Muscle of arm (tissue), 1 donor: ENCODE measurements at regions not wholly inside any gene's neighbourhood (a gene's known extent, or its start where the extent isn't known, plus 50 kb on each side); places are given as distances from the start of the nearest gene placed in this dataset.
"Not testable (repeated sequence)": the region's sequence is repeated elsewhere in the genome, so short reads cannot be mapped to it uniquely, and the experiment has no call there.

Experiments
- DNase-seq: peaks from one replicate; pipeline ENCODE4 v3.0.0-alpha.2; 2013

DNA sequence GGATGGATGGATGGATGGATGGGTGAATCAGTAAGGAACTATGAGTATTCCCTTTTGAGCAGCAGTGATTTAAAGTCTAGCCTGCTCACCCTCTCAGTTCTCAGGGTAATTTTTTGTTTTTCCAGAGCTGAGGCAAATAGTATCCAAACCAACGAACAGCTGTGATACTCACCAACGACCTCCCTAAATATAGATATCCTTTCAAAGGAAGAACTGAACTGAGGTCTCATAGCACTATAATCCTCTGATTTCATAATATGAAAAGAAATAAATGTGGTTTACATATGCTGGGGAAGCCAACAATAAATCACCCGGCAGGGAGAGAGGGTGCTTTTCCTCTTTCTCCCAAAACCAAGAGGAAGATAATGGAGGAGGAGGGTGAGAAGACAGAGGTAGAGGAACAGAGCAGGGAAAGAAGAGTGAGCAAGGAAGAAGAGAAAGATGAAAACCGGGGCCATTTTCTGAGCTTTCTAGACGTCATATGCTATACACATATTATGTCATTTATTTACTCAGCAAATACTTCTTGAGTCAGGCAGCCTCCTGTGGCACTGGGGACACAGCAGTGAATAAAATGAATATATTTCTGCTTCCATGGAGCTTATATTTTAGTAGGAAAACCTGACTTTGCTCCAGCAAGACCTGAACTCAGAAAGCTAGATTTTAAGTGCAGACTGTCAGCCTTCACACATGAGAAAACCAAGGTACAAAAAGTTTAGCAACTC, 710.7 kb upstream of the TBX3 start:
- no peak for DNase-seq

DNA sequence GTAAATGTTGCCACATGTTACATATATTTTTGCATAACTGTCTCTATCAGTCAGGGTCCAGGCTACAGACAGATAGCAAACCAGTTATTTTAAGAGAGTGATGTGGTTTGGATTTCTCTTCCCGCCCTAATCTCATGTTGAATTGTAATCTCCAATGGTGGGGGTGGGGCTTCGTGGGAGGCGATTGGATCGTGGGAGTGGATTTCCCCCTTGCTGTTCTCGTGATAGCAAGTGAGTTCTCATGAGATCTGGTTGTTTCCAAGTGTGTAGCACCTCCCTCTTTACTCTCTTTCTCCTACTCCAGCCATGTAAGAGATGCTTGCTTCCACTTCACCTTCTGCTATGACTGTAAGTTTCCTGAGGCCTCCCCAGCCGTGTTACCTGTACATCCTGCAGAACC, 704.2 kb upstream of the TBX3 start:
- DNase-seq, result no peak

DNA sequence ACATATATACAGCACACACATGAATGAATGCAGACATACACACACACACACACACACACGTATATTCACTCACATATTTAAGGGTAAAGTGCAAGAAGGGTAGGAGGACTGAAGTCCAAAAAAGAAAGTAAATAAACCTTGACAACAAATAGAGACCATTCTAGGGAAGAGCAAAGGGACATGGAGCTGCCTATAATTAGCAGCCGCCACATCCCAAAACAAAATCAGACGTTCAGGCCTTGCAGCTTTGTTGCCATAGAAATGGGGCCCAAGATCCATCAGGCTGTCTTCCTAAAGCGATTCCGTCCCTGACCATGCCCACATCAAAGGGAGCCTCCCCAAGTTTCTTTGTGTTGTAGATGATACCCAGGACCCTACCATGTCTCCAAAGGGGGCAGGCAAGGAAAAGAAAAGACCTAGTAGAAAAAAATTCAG, 703.5 kb upstream of the TBX3 start:
- no peak for DNase-seq

DNA sequence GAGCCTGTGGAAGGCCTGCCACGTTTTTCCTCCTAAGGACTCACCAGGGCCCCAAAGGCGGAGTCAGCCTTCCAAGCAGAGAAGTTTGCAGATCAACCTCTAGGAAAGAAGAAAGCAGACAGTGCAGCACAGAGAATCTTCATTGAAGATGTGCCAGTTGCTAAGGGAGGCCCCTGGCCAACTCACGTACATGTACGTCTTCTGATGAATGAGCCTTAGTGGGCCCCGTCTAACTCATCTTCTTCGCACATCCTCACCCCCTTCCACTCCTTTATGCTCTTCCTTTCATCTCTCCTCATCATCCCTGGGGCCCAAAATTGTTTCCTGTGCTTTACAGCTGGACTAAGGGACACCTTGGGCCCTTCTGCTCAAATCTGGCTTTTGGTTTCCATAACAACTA, 703.0 kb upstream of the TBX3 start:
- peak; percentile 28 for DNase-seq

DNA sequence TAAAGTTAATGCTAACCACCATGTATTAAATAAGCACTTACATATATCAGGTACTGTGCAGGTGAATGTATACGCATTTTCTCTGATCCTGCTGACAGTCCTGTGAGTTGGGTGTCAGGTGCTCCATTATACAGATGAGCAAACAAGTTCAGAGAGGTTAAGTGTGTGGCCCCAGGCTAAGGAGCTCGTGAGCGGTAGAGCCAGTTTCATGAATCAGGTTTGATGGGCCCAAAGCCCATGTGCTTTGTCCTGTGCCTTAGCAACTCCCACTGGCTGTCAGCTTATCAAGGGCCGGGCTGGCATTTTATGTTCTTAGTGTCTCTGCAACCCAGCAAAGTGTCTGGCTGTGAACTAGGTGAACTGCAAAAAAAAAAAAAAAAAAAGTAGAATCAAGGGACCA, 701.2 kb upstream of the TBX3 start:
- DNase-seq, result no peak

DNA sequence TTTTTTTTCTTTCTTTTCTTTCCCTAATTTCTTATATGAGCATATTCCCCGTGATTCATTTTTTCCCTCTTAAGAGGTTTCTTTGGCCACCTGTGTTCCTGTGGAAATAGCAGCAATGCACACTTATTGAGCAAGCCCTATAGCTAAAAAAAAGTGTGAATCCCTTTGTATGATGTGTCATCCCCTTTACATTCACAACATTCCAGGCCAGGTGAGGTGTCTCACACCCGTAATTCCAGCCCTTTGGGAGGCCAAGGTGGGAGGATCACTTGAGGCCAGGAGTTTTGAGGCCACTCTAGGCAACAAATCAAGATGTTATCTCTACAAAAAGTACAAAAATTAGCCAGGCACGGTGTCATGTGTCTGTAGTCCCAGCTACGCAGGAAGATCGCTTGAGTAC, 700.4 kb upstream of the TBX3 start:
- DNase-seq, result no peak

DNA sequence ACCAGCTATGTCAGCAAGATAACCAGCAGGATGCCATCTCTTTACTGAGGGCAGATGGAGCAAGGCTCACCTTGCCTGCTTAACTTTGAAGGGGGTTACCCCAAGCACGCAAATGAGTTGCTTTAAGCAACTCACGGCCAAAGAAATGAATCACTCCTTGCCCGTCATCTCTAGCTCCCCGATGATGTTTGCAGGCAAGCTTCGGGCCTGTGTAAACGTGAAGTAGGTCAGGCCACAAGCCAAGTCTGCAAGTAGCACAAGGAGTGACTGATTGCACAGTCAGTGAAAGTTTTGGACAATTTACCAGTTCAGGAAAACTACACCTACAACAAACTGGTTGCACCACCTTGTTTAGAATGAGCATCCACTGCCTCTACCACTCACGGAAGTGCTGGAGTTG, 699.7 kb upstream of the TBX3 start:
- DNase-seq, result no peak

DNA sequence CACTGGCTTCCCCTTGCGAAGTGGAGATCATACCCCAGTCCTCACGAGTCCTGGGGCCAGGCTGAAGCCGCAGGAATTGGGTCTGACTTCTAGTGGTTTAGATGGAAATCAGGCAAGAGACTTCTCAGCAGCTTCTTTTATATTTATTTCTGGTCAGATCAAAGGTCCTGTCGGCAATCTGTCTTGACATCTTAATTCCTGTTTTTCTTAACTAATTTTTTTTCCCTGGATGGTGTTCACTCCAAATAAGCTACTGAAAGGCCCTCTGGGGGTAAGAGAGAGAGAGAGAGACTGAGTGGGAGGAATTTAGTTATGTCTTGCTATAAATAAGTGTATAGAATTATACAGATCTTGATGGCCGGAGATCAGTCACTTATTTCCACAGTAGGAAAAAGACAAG, 698.7 kb upstream of the TBX3 start:
- DNase-seq, result no peak

DNA sequence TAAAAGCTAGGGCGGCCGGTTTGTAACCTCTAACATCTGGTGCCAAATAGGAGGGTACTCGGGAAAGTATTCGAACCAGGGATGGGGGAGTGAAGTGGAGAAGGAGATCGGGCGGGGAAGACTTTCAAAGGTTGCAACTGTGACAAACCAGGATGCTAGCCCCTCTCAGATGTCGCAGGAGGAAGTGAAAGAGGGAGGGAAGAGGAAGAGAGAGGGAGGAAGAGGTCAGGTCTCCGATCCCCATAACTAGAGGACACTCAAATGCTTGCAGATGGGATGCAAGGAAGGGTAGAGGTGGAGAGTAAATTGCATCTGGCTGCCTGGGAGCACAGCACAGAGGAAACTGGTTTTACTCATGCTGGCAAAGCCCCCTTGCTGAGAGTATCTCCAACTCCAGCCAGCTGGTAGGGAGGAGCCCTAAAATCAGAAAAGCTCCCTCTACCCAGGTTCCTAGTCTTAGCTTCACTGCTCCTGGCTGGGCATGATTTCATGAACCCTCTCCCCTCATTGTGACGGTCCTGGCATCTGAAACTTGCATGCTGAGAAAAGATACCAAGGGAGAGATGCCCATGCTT, 696.7 kb upstream of the TBX3 start:
- DNase-seq, result no peak

DNA sequence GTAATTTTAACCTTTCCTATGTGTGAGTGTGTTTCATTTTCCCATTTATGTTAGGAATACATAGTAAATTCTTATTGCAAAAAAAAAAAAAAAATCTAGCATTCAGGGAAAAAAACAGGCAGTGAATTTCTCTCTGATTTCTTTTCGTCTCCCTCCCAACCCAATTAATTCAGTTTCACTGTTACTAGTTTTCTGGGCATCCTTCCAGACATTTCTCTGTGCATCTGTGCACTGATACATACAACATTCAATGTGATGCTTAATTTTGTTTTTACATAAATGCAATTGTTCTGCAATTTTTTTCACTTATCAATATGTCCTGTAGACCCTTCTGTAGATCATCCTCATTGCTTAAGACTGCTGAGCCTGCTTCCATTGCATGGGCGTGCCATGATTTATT, 694.3 kb upstream of the TBX3 start:
- DNase-seq, result peak; percentile 33

DNA sequence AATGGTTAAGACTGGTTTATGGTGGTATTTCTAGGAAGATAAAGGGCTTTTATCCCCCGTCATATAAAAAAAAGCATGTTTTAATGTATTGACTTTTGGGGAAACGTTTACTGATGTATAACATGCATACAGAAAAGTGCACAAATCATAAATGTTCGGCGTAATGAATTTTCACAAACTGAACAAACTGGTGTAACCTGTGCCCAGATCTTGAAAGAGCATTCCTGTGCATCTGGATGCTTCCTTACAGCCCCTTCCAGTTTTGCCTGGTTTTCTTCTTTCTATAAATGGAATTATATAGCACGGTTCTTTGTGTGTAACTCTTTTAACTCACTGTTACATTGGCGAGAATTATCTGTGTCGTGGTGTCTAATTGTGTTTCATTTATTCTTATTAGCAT, 693.8 kb upstream of the TBX3 start:
- DNase-seq, result no peak

DNA sequence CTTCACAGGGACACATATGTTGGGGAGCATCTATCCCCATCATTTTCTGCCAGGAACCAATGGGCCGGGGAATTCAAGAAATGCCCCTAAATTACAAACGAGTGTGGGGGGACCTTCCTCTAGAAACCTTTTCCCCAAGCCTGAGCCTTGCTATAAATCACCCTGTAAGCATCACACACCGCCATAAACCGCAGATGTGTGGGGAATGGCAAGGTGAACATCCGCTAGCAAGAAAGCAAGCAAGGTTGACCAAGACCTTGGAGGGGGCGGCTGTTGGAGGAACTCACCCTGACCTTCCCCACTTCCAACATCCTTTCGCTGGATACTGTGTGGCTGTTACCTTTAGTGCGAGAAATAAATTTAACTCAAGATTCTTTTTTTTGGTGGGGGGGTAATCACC, 693.3 kb upstream of the TBX3 start:
- no peak for DNase-seq

DNA sequence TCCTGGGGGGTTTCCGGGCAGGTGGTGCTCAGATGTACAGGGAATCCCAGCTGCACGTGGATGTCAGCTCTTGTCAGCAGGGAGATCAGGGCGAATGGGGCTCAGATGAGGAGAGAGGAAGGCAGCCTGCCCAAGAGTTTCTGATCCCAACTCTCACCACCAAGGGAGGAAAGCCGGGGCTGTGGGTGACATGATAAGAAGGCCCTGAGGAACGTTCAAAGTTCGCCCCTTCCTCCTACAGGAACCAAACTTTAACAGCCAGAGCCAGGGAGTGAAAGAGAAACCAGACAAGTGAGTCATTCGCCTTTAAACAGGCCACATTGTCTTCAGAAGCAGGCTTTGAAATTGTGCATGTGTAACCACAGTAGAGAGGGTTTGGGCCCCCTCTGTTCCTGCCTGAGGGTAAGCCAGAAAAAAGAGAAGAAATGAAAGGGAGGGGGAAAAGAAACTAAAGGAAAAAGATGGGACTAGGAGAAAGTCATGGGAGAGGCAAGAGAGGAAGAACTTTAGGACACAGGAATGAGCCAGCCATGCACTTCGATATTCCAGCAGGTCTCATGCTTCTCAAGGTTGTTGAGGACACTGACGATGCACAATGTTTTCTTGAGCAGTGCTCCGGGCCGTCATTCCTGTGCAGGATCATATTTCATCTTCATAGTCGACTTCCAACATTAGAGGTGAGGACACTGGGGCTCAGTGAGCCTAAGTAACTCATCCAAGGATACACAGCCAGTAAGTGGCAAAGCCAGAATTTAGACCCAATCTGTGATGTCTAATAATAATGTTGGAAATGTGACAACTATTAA, 691.4 kb upstream of the TBX3 start:
- DNase-seq, result no peak

DNA sequence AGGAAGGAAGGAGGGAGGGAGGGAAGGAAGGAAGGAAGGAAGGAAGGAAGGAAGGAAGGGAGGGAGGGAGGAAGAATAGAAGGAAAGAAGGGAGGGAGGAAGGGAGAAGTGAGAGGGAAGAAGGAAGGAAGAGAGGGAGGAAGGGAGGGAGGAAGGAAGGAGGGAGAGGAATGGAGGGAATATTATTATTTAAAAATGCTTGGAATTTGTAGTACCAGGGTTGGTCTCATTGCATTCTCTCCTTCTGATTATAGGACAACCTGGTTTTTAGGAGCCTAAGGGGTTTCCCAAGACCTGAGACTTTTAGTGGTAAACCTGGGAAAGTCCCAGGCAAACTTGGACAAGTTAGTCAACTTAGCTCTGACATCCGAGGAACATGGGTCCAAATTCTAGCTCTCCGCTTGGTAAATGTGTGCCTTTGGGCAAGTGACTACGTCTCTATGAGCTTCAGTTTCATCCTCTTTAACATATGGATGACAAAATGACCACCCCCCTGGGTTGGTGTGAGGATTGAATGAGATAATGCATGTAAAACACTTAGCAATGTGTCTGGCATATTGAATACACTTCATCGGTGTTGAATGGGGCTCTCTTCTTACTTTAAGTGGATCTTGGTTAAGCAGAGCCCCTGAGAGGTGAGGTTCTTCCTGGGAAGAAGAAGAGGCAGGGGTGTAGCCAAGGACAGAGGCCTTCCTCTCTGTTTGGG, 690.7 kb upstream of the TBX3 start:
- DNase-seq, result no peak

DNA sequence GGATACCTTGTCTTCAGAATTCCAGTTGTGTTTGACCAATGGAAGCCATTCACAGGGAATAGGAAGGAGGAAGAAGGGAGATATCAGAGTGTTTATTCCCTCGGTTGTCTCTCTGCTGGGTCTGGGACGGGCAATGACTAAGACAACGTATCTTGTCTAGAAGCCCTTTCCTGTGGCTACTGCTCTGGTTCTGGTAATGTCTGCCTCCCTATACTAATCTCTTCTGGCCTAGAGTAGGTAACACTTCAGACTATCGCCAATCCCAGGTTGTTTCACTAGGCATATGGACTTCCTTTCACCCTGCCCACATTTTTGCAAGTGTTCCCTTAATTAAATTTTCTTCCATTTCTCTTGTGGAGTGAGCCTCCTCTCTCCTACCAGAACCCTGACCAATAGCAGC, 687.7 kb upstream of the TBX3 start:
- no peak for DNase-seq

DNA sequence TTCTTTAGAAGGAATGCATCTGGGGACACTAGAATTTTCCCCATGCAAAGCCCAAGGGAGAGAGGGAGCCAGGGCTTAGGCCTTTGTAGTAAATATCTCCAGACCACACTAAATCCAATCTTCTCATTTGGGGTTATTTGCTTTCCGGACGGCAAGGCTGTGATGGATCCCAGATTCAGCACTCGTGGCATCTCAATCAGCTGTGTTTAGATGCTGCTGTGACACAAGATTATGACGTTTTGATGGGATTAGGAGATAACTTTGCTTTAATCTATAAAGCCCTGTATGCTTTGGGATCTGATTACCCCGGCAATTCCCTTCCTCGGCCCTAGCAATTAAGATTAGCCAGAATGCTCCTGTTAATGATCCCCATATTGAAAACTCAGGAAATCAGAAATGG, 686.7 kb upstream of the TBX3 start:
- no peak for DNase-seq

DNA sequence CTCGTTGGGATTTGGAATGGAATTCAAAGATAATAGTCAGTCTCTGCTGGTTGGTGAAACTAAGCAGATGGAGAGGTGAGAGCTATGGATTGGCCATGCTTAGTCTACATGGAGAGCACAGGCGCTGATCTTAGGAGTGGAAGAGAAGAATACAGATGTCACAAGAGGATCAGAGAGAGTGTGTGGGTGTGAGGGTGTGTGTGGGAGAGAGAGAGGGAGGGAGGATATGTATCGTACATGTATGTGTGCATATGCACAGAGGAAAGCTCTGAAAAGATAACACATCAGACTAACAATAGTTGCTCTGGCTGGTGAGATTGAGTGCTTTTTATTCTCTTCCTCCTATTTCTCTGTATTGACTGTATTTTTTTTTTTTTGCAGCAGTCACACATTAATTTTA, 686.2 kb upstream of the TBX3 start:
- no peak for DNase-seq

DNA sequence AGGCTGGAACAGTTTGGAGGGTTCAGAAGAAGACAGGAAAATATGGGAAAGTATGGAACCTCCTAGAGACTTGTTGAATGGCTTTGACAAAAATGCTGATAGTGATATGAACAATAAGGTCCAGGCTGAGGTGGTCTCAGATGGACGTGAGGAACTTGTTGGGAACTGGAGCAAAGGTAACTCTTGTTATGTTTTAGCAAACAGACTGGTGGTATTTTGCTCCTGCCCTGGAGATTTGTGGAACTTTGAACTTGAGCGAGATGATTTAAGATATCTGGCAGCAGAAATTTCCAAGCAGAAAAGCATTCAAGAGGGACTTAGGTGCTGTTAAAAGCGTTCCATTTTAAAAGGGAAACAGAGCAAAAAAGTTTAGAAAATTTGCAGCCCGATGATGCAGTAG, 682.3 kb upstream of the TBX3 start:
- DNase-seq, result not testable (repeated sequence)

DNA sequence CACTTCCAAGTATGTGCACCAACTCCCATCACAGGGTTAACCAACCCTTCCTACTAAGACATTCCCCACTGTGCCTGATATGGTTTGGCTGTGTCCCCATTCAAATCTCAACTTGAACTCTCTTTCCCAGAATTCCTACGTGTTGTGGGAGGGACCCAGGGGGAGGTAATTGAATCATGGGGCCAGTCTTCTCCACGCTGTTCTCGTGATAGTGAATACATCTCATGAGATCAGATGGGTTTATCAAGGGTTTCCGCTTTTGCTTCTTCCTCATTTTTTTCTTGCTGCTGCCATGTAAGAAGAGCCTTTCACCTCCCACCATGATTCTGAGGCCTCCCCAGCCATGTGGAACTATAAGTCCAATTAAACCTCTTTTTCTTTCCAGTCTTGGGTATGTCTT, 681.8 kb upstream of the TBX3 start:
- DNase-seq, result not testable (repeated sequence)

DNA sequence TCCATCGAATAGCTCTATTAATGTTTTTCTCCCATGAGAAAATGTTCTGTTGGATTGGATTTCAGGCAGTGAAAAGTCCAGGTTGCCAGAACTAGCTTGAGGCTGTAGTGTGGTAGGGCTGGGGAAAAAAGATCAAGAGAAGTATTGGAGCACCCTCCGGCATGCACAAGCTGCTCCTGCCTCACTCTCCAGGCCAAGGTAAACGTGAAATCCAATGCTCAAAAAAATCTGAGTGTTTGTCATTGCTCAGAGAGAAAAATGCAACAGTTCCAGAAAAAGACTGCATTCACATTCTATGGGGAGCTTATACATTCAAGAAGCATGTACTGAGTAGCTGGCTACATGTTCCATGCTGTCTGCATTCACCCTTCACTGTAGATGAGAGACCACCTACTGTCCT, 680.9 kb upstream of the TBX3 start:
- DNase-seq, result no peak

DNA sequence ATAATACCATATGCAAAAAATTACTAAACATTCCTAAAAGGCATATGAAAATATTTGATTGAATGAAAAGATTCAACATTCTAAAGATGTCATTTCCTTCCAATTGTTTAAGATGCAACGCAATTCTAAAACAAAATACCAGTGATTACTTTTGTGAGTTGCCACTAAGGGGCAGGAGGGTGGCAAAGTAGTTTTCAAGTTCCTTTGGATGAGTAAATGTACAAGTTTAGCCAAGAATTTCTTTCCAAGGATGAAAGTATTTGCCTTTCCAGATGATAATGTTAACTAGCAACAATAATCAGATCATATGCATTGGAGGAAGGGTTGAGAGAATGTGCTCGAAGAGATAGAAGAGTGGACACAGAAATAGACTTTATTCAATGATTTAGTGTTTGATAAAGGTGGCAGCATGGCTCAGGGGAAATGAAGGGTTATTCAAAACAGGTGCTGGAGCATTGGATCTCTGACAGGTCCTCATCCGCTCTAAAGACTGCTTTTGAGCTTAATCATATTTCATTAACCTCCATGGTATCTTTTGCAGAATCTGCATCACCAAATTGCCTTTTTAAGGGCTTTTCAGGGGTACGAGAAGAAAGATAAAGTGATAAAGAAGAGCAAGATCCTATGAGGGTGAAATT, 678.5 kb upstream of the TBX3 start:
- DNase-seq, result no peak

DNA sequence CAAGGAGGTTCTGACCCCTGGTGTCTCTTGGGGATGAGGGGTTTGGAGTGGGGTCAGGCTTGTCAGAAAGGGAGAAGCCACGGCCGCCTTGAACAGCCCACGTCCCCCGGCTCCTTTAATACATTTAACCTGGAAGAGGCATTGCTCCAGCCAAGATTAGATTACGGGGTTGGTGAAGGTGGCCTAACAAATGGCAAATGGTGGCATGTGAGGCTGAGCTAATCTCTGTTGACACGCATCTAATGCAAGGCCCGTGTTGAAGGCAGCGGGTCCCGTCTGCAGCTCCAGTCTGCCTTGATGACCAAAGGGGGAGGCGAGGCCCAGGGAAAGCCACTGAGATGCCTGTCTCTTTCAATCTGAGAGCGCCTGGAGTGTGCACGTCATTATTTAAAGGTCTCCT, 673.7 kb upstream of the TBX3 start:
- no peak for DNase-seq
